Left ventricle myocardium inferior (tissue), 1 donor: ENCODE measurements at regions not wholly inside any gene's neighbourhood (a gene's known extent, or its start where the extent isn't known, plus 50 kb on each side); places are given as distances from the start of the nearest gene placed in this dataset.
"Not testable (repeated sequence)": the region's sequence is repeated elsewhere in the genome, so short reads cannot be mapped to it uniquely, and the experiment has no call there.

Source experiments
- DNase-seq: peaks from one replicate; pipeline ENCODE4 v3.0.0-alpha.2; 2020
- H3K27ac ChIP-seq: fragments of 200-600 bp; replicated peaks from 2 replicates; pipeline ENCODE4 v1.8.0; 2021
- H3K27me3 ChIP-seq: fragments of 200-600 bp; 2 replicates; pipeline ENCODE4 v1.8.0; 2021; ENCODE audit warnings: low read depth
- H3K36me3 ChIP-seq: fragments of 200-600 bp; 2 replicates; pipeline ENCODE4 v1.8.0; 2021
- H3K4me1 ChIP-seq: fragments of 200-600 bp; 2 replicates; pipeline ENCODE4 v1.8.0; 2021
- H3K4me3 ChIP-seq: fragments of 200-600 bp; 2 replicates; pipeline ENCODE4 v1.8.0; 2021; ENCODE audit warnings: mild to moderate bottlenecking, moderate library complexity
- H3K9me3 ChIP-seq: fragments of 200-600 bp; replicated peaks from 2 replicates; pipeline ENCODE4 v1.8.0; 2021
- intact Hi-C: fragments of 100-400 bp; cut with micrococcal nuclease; formaldehyde crosslinking; loops from one replicate; pipeline ENCODE4 v1.11.0; 2022
- TF ChIP-seq, protein P1 (sequence below): fragments of 200-600 bp; IDR thresholded peaks from 2 replicates; pipeline ENCODE4 v1.8.0; 2021; ENCODE audit warnings: antibody characterized with exemption, mild to moderate bottlenecking, borderline replicate concordance
- donor health status: DM: no; HTN: yes; CAD: no; lungs with severe emphysema.

- no peak for DNase-seq
- H3K27me3 ChIP-seq, result peaks cover 15% of the 10 kb centered on the region
- H3K4me3 ChIP-seq, result peak overlapping the region; percentile 30
- H3K4me1 ChIP-seq, result peaks cover 10% of the 10 kb centered on the region
- no peaks in the 10 kb centered on the region for H3K36me3 ChIP-seq
- TF ChIP-seq, protein P1, sequence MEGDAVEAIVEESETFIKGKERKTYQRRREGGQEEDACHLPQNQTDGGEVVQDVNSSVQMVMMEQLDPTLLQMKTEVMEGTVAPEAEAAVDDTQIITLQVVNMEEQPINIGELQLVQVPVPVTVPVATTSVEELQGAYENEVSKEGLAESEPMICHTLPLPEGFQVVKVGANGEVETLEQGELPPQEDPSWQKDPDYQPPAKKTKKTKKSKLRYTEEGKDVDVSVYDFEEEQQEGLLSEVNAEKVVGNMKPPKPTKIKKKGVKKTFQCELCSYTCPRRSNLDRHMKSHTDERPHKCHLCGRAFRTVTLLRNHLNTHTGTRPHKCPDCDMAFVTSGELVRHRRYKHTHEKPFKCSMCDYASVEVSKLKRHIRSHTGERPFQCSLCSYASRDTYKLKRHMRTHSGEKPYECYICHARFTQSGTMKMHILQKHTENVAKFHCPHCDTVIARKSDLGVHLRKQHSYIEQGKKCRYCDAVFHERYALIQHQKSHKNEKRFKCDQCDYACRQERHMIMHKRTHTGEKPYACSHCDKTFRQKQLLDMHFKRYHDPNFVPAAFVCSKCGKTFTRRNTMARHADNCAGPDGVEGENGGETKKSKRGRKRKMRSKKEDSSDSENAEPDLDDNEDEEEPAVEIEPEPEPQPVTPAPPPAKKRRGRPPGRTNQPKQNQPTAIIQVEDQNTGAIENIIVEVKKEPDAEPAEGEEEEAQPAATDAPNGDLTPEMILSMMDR, result no peak
- H3K27ac ChIP-seq, result no peak overlapping the region
- H3K9me3 ChIP-seq, result no peaks in the 10 kb centered on the region
- intact Hi-C loops, result no loop called here
Measured at GRCh38 chr4:11650801-11651596, 222.3 kb upstream of the HS3ST1 start.

DNA sequence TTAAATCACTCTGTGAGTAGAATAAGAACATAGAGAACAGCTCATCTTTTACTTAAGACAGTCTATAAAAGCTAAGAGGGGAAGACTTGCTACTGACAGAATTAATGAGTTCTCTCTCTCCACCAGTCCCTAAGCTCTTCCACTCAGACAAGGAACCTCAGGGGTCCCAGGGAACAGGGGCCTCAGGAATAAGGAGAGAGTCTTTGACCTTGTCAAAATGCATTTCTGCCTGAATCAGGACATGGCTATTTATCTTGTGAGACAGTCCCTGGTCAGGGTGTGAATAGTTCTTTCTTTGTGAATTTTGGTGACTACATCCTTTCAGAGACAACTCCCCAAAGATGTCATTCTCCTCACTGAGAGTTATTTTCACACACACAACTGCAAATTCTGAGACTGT is 218.7 kb upstream of the HS3ST1 start:
- Histone ChIP-seq H3K4me1 (peaks cover 10% of the 10 kb centered on the region), H3K36me3 (no peaks in the 10 kb centered on the region), H3K9me3 (peaks cover 8% of the 10 kb centered on the region), H3K27ac (no peak overlapping the region), H3K27me3 (peaks cover 15% of the 10 kb centered on the region), H3K4me3 (no peak overlapping the region)
- intact Hi-C loops, result no loop called here
- DNase-seq, result no peak
- TF ChIP-seq, protein P1, result no peak

GRCh38 chr4:11643081-11643480 is 214.4 kb upstream of the HS3ST1 start:
- intact Hi-C loops, H3K4me3 ChIP-seq, H3K36me3 ChIP-seq, DNase-seq, H3K27me3 ChIP-seq, H3K27ac ChIP-seq, H3K4me1 ChIP-seq: not testable (repeated sequence)
- H3K9me3 ChIP-seq, result peaks cover 20% of the 10 kb centered on the region

- Histone ChIP-seq H3K9me3 (peaks cover 20% of the 10 kb centered on the region), H3K27me3 (no peaks in the 10 kb centered on the region), H3K27ac (no peak overlapping the region), H3K4me3 (no peak overlapping the region), H3K36me3 (no peaks in the 10 kb centered on the region), H3K4me1 (no peaks in the 10 kb centered on the region)
- TF ChIP-seq, protein P1, result no peak
- no peak for DNase-seq
- intact Hi-C loops, result no loop called here
Measured at GRCh38 chr4:11640584-11640983, 211.9 kb upstream of the HS3ST1 start.

- TF ChIP-seq, protein P1, result no peak
- H3K27me3 ChIP-seq, result no peaks in the 10 kb centered on the region
- no peaks in the 10 kb centered on the region for H3K4me1 ChIP-seq
- intact Hi-C loops, result no loop called here
- H3K27ac ChIP-seq, result no peak overlapping the region
- no peak for DNase-seq
- H3K9me3 ChIP-seq, result peaks cover 12% of the 10 kb centered on the region
- H3K4me3 ChIP-seq, result no peak overlapping the region
- no peaks in the 10 kb centered on the region for H3K36me3 ChIP-seq
Measured at GRCh38 chr4:11636551-11636950, 207.9 kb upstream of the HS3ST1 start.

DNA sequence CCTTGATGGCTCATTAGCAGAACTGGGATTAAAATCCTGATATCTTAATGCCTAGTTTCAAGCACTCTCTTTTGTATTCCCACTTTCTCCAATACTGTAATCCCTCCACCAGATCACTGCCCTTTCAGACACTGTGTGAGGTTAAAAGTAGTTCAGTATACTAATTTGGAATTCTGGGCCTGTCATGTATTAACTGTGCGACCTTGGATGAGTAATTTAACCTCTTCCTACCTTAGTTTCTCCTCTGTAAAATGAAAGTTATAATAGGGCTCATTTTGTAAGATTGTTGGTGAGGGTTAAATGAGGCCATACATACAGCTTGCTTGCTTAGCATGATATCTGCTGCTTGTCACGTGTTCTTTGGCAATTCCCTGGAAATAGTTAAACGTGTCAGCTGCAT is 207.3 kb upstream of the HS3ST1 start:
- H3K27ac ChIP-seq, result no peak overlapping the region
- no peaks in the 10 kb centered on the region for H3K27me3 ChIP-seq
- peaks cover 12% of the 10 kb centered on the region for H3K9me3 ChIP-seq
- H3K36me3 ChIP-seq, result no peaks in the 10 kb centered on the region
- TF ChIP-seq, protein P1, result no peak
- H3K4me3 ChIP-seq, result no peak overlapping the region
- intact Hi-C loops, result no loop called here
- DNase-seq, result no peak
- H3K4me1 ChIP-seq, result no peaks in the 10 kb centered on the region
